ENCODE measurements at regions not wholly inside any gene's neighbourhood (a gene's known extent, or its start where the extent isn't known, plus 50 kb on each side); places are given as distances from the start of the nearest gene placed in this dataset.
"Not testable (repeated sequence)": the region's sequence is repeated elsewhere in the genome, so short reads cannot be mapped to it uniquely, and the experiment has no call there.

DNA sequence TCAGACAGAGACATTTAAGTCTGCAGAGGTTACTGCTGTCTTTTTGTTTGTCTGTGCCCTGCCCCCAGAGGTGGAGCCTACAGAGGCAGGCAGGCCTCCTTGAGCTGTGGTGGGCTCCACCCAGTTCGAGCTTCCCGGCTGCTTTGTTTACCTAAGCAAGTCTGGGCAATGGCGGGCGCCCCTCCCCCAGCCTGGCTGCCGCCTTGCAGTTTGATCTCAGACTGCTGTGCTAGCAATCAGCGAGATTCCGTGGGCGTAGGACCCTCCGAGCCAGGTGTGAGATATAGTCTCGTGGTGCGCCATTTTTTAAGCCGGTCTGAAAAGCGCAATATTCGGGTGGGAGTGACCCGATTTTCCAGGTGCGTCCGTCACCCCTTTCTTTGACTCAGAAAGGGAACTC is 245.0 kb upstream of the CDH2 start:
- TF ChIP-seq, protein P1, sequence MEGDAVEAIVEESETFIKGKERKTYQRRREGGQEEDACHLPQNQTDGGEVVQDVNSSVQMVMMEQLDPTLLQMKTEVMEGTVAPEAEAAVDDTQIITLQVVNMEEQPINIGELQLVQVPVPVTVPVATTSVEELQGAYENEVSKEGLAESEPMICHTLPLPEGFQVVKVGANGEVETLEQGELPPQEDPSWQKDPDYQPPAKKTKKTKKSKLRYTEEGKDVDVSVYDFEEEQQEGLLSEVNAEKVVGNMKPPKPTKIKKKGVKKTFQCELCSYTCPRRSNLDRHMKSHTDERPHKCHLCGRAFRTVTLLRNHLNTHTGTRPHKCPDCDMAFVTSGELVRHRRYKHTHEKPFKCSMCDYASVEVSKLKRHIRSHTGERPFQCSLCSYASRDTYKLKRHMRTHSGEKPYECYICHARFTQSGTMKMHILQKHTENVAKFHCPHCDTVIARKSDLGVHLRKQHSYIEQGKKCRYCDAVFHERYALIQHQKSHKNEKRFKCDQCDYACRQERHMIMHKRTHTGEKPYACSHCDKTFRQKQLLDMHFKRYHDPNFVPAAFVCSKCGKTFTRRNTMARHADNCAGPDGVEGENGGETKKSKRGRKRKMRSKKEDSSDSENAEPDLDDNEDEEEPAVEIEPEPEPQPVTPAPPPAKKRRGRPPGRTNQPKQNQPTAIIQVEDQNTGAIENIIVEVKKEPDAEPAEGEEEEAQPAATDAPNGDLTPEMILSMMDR (IDR thresholded peaks at IDR 0.05; ENCODE audit: low read depth, low read length, poor library complexity, severe bottlenecking): not testable (repeated sequence)
- not testable (repeated sequence) for TF ChIP-seq EZH2phosphoT487 (IDR thresholded peaks at IDR 0.05; ENCODE audit: borderline replicate concordance, low read length)

Measured in DOHH2 (cell line).